22Rv1 (cell line): ENCODE measurements at regions not wholly inside any gene's neighbourhood (a gene's known extent, or its start where the extent isn't known, plus 50 kb on each side); places are given as distances from the start of the nearest gene placed in this dataset.

Experiments
- H3K27ac ChIP-seq: fragments of 450-650 bp; 2 replicates; pipeline ENCODE4 v1.5.1; 2017
- ZFX ChIP-seq: fragments of 450-650 bp; IDR thresholded peaks from 2 replicates; pipeline ENCODE4 v1.6.1; 2017; ENCODE audit warnings: antibody characterized with exemption, borderline replicate concordance
- TF ChIP-seq, protein P1 (sequence below): fragments of 450-650 bp; IDR thresholded peaks from 2 replicates; pipeline ENCODE4 v1.5.1; 2017; ENCODE audit warnings: mild to moderate bottlenecking

DNA sequence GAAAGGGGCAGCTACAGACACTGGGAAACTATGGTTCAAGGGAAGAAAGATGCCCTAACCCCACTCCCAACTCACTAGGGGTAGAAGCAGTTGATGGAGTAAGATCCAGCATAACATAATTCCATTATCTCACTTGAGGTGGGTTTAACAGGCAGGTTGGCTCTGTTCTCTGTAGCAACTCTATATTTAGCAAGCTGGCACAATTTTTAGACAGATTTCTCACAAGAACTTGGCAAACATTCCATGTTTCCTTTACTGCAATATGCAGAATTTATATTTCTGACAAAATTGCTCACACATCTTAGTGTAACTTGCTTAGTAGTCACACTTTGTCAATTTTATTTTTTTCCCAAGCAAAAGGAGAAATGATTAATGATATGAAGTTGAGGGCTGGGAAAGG, 475.4 kb downstream of the RMST start:
- TF ChIP-seq, protein P1, sequence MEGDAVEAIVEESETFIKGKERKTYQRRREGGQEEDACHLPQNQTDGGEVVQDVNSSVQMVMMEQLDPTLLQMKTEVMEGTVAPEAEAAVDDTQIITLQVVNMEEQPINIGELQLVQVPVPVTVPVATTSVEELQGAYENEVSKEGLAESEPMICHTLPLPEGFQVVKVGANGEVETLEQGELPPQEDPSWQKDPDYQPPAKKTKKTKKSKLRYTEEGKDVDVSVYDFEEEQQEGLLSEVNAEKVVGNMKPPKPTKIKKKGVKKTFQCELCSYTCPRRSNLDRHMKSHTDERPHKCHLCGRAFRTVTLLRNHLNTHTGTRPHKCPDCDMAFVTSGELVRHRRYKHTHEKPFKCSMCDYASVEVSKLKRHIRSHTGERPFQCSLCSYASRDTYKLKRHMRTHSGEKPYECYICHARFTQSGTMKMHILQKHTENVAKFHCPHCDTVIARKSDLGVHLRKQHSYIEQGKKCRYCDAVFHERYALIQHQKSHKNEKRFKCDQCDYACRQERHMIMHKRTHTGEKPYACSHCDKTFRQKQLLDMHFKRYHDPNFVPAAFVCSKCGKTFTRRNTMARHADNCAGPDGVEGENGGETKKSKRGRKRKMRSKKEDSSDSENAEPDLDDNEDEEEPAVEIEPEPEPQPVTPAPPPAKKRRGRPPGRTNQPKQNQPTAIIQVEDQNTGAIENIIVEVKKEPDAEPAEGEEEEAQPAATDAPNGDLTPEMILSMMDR: no peak
- no peak for TF ChIP-seq ZFX
- H3K27ac ChIP-seq: no peak overlapping the region

DNA sequence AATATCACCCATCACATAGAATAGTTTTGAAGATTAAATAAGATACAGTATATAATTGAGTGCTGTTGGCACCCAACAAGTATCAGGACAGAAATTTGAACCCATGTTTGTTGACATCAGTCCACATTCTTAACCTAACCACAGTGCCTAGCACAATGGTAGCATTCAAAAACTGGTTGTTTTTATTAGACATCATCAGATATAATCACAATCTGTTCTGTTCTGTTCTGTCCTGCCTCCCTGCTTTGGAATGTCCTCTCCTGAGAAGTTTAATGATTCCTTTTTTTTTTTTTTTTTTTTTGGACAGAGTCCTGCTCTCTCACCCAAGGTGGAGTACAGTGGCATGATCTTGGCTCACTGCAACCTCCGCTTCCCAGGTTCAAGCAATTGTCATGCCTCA, 476.6 kb downstream of the RMST start:
- TF ChIP-seq, protein P1: no peak
- TF ChIP-seq ZFX: no peak

DNA sequence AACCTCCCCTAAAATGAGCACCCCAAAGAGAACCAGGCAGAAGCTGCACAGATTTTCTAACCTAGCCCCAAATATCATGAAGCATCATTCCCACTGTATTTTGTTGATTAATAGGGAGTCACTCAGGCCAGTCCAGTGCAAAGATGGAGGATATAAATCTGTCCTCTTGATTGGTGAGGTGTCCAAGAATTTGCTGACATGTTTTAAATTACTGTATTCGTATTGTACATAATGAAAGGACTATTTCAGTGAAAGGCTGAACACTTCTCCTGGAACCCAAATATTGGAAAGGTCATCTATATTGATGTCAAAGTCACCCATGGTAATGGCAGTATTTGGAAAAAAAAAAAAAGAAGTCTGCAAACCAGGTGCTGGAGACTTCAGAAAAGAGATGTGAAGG, 477.5 kb downstream of the RMST start:
- TF ChIP-seq, protein P1: no peak
- no peak for TF ChIP-seq ZFX

More for the DNA sequence above, 476.6 kb downstream of the RMST start:
- H3K27ac ChIP-seq: no peak overlapping the region

DNA sequence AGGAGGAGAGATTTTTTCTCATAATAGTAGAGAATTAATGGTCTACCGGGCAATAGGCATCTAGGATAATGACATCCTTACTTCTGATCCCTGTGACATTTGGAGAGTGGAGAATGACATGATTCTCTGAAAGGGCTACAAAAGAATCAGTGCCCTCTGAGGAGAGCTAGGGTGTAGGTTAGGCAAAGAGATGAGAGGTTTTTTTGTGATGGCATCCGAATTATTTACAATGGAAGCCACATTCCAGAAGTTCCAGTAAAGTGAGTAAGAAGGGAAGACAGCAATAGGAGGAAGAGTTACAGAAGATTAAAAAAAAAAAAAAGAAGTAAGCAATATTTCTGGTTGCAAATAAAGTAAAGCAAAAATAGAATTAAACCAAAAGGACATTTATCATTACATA, 478.0 kb downstream of the RMST start:
- no peak for TF ChIP-seq ZFX
- TF ChIP-seq, protein P1: no peak
- H3K27ac ChIP-seq: no peak overlapping the region

More for the DNA sequence above, 477.5 kb downstream of the RMST start:
- H3K27ac ChIP-seq: no peak overlapping the region

DNA sequence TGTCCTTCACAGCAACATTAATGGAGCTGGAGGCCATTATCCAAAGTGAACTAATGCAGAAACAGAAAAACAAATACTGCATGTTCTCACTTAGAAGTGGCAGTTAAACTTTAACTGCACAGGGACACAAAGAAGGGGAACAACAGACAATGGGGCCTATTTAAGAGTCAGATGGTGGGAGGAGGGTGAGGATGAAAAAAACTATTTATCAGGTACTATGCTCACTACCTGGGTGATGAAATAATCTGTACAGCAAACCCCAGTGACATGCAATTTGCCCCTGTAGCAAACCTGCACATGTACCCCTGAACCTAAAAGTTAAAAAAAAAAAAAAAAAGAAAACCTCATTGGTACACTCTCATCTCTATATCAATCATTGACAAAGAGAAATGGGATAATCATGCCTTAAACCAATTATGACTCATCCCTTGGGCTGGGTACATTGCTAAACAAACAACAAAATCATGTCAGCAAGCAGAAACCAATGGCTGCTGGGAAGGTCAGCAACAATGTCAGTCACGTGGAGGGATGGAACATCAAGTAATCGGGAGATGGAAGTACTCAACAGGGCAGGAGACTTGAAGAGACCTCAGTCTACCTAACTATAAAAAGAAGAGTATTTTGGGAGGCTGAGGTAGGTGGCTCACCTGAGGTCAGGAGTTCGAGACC, 479.2 kb downstream of the RMST start:
- TF ChIP-seq, protein P1: no peak
- no peak for TF ChIP-seq ZFX
- no peak overlapping the region for H3K27ac ChIP-seq

DNA sequence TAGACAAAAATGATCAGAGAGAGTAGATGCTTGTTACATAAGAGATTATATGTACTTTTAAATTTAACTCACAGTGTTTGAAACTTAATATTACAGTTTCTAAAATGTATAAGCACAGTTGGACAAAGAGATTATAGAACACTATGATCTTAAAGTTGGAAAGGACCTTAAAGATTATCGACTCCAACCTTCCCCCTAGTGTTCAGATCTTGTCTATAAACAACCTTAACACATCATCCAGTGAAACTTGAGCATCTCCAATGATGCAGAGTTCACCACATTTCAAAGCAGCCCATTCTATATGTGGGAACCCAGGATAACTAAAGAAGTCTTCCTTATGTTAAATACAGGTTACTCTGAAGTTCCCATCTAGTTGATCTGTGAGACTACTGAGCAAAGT, 480.8 kb downstream of the RMST start:
- H3K27ac ChIP-seq: no peak overlapping the region
- no peak for TF ChIP-seq ZFX
- TF ChIP-seq, protein P1: peak; percentile 33

DNA sequence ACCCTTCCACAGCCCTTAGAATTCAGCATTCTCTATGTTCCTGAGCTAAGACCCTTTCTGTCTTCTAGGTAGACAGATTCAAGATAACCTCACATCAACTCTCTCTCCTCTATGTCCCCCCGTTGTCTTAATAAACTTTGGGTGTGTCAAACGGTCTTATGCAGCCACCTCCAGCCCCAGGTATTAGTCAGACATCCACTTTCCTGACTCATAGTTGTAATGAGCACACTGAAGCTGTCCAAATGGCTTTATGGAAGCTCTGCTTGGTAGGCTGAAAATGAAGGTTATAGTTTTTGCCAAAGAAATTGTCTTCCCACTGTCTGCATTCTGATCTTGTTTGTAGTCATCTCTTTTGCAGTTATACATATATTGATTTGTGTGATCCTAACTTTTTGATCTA, 482.0 kb downstream of the RMST start:
- no peak for TF ChIP-seq ZFX
- TF ChIP-seq, protein P1: no peak
- H3K27ac ChIP-seq: no peak overlapping the region
